Body of pancreas (tissue), 4 donors: ENCODE measurements at regions not wholly inside any gene's neighbourhood (a gene's known extent, or its start where the extent isn't known, plus 50 kb on each side); places are given as distances from the start of the nearest gene placed in this dataset.

ENCODE experiments used
- ATAC-seq: fragments of 150-250 bp; one replicate; pipeline ENCODE4 v1.9.1; 2016
- DNase-seq, 4 donors: peaks; one replicate each; pipeline ENCODE4 v3.0.0-alpha.2; 2019
- H3K27ac ChIP-seq, 4 donors: fragments of 200-600 bp; sonication (generic); 1 replicate in 3 of 4; 2 replicates in 1 of 4; pipeline versions ENCODE4 v1.5.1 to v1.6.1; 2016 to 2019; ENCODE audit warnings: mild to moderate bottlenecking in 1 of 4, mixed read lengths in 1 of 4, moderate library complexity in 1 of 4
- H3K27me3 ChIP-seq, 2 donors: fragments of 200-600 bp; sonication (generic); one replicate each; pipeline ENCODE4 v1.6.0; 2016; ENCODE audit warnings: mild to moderate bottlenecking in 1 of 2
- H3K36me3 ChIP-seq, 2 donors: fragments of 200-600 bp; sonication (generic); replicated peaks in 1 of 2; 2 replicates each; pipeline ENCODE4 v1.5.1; 2016; ENCODE audit warnings: low read depth in 2 of 2; ENCODE audit not compliant: insufficient read depth in 1 of 2
- H3K4me1 ChIP-seq: fragments of 200-600 bp; sonication (generic); one replicate; pipeline ENCODE4 v1.6.0; 2016
- H3K4me3 ChIP-seq, 2 donors: fragments of 200-600 bp; sonication (generic); 1 replicate in 1 of 2; 2 replicates in 1 of 2; pipeline ENCODE4 v1.5.1; 2016 to 2019
- H3K9me3 ChIP-seq, 3 donors: fragments of 200-600 bp; sonication (generic); 1 replicate in 2 of 3; 2 replicates in 1 of 3; pipeline ENCODE4 v1.5.1; 2016
- POLR2A ChIP-seq, 3 donors: fragments of 450-650 bp; IDR thresholded peaks; one replicate each; pipeline ENCODE4 v1.6.1; 2016; ENCODE audit warnings: antibody characterized with exemption in 3 of 3, mild to moderate bottlenecking in 2 of 3
- WGBS, 2 donors: methylation state at CpG; one replicate each; pipeline ENCODE4 v1.1.5; 2017; 5-methylcytosine and 5-hydroxymethylcytosine counted together
- intact Hi-C: fragments of 100-400 bp; cut with DNase I; formaldehyde crosslinking; loops from one replicate; pipeline ENCODE4 v1.15.1; 2023
- TF ChIP-seq, protein P1 (sequence below), 7 experiments: fragments of 450-650 bp in 4 of 7; fragments of 200-600 bp in 3 of 7; sonication (generic) in 3 of 7; IDR thresholded peaks; one replicate each; pipeline ENCODE4 v1.5.1; 2016 to 2019; ENCODE audit warnings: antibody characterized with exemption in 7 of 7

DNA sequence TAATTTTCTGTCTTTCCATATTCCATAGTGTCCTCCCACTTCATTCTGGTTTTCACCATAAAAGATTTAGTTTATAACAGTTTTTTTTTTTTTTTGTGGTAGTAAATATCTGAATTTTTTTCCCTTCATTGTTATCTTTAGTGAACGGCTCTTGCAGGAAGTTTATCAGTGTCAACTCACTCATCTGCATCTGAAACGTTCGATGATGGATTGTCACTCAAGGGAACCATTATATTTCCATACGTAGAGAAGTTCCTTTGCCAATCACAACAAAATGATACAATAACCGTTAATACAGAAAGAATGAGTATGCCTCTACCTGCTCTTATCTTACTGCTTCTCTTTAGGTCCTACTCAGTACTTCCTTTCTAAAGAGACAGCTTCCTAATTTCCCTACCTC is 651.2 kb upstream of the KCNMB2 start:
- H3K9me3 ChIP-seq, result no peaks in the 10 kb centered on the region
- DNase-seq (no peak), ATAC-seq (no peak)
- no peaks in the 10 kb centered on the region for H3K36me3 ChIP-seq
- no peak overlapping the region for H3K27ac ChIP-seq
- intact Hi-C loops, result no loop called here
- no peaks in the 10 kb centered on the region for H3K27me3 ChIP-seq
- WGBS, 2 donors, result 59 to 65% methylated on average over 5 of the region's 5 CpGs
- H3K4me3 ChIP-seq, result no peak overlapping the region
- no peaks in the 10 kb centered on the region for H3K4me1 ChIP-seq
- no peak for TF ChIP-seq POLR2A (IDR thresholded peaks at IDR 0.05)
- TF ChIP-seq, protein P1, sequence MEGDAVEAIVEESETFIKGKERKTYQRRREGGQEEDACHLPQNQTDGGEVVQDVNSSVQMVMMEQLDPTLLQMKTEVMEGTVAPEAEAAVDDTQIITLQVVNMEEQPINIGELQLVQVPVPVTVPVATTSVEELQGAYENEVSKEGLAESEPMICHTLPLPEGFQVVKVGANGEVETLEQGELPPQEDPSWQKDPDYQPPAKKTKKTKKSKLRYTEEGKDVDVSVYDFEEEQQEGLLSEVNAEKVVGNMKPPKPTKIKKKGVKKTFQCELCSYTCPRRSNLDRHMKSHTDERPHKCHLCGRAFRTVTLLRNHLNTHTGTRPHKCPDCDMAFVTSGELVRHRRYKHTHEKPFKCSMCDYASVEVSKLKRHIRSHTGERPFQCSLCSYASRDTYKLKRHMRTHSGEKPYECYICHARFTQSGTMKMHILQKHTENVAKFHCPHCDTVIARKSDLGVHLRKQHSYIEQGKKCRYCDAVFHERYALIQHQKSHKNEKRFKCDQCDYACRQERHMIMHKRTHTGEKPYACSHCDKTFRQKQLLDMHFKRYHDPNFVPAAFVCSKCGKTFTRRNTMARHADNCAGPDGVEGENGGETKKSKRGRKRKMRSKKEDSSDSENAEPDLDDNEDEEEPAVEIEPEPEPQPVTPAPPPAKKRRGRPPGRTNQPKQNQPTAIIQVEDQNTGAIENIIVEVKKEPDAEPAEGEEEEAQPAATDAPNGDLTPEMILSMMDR (IDR thresholded peaks at IDR 0.05), result no peak

DNA sequence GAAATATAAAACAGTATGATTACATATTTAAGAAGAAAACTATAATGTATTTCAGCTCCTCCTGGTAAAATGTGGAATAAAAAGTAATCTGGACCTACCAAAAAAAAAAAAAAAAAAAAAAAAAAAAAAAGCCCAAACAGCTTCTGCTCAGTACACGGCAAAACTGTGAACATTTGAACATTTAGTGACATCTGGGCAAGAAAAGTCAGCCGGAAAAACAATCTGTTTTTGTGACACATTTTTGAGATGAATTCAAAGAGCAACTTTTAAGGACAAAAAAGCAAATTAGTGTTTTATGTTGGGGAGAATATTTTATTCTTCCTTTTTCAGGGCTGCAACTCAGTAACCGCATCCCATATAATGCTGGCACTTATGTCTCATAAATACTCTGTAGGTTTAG is 649.7 kb upstream of the KCNMB2 start:
- no peaks in the 10 kb centered on the region for H3K27me3 ChIP-seq
- intact Hi-C loops, result no loop called here
- ATAC-seq (no peak), DNase-seq (no peak)
- H3K27ac ChIP-seq, result no peak overlapping the region
- 64 to 84% methylated on average over 3 of the region's 3 CpGs for WGBS, 2 donors
- TF ChIP-seq POLR2A (IDR thresholded peaks at IDR 0.05), result no peak
- TF ChIP-seq, protein P1 (IDR thresholded peaks at IDR 0.05), result no peak
- no peaks in the 10 kb centered on the region for H3K9me3 ChIP-seq
- no peaks in the 10 kb centered on the region for H3K36me3 ChIP-seq
- no peaks in the 10 kb centered on the region for H3K4me1 ChIP-seq
- no peak overlapping the region for H3K4me3 ChIP-seq

DNA sequence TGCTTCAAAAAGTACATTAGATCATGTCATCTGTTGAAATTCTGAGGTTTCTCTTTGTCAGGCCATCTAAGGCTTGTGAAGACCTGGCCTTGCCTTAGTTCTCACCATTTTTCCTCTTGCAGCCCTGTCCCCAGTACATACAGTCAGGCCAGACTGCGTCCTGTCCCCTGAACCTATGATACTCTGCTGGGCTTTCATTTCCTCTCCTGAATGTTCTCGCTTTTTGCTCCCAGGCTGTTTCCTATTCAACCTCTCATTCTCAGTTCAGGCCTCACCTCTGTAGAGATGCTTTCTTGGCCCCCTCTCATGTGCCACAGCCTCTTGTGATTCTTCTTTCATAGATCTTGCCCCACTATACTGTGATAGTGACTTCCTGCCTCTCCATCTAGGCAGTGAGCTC is 648.8 kb upstream of the KCNMB2 start:
- Histone ChIP-seq H3K36me3 (no peaks in the 10 kb centered on the region), H3K27me3 (no peaks in the 10 kb centered on the region), H3K9me3 (no peaks in the 10 kb centered on the region), H3K4me3 (no peak overlapping the region), H3K27ac (no peak overlapping the region), H3K4me1 (no peaks in the 10 kb centered on the region)
- 85% methylated on average over 2 of the region's 2 CpGs for WGBS, 2 donors
- intact Hi-C loops, result no loop called here
- DNase-seq (no peak), ATAC-seq (no peak)
- TF ChIP-seq, protein P1 (IDR thresholded peaks at IDR 0.05), result no peak
- no peak for TF ChIP-seq POLR2A (IDR thresholded peaks at IDR 0.05)

DNA sequence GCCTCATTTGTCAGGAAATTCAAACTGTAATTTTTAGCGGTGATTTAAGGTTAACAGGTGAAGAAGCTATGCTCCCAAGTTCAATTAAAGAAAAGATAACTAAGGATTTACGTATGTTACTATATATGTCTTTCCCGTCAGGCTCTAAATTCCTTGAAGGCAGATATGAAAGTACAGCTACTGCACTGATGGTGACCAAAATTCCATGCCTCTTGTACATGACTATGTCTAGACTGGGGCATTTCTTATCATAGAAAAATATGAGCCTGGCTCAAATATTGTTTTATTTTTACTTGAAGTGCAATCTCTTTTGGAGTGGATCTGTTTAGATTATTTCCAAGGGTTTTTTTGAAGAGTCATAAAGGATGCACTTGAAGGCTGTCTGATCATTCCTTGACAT is 647.1 kb upstream of the KCNMB2 start:
- no peak for TF ChIP-seq POLR2A (IDR thresholded peaks at IDR 0.05)
- TF ChIP-seq, protein P1 (IDR thresholded peaks at IDR 0.05), result no peak
- no peaks in the 10 kb centered on the region for H3K4me1 ChIP-seq
- ATAC-seq, result no peak
- H3K36me3 ChIP-seq, result no peaks in the 10 kb centered on the region
- no peak for DNase-seq
- intact Hi-C loops, result no loop called here
- no peaks in the 10 kb centered on the region for H3K27me3 ChIP-seq
- no peaks in the 10 kb centered on the region for H3K9me3 ChIP-seq
- H3K27ac ChIP-seq, result no peak overlapping the region
- WGBS, 2 donors, result 89% methylated on average over 3 of the region's 3 CpGs
- no peak overlapping the region for H3K4me3 ChIP-seq

DNA sequence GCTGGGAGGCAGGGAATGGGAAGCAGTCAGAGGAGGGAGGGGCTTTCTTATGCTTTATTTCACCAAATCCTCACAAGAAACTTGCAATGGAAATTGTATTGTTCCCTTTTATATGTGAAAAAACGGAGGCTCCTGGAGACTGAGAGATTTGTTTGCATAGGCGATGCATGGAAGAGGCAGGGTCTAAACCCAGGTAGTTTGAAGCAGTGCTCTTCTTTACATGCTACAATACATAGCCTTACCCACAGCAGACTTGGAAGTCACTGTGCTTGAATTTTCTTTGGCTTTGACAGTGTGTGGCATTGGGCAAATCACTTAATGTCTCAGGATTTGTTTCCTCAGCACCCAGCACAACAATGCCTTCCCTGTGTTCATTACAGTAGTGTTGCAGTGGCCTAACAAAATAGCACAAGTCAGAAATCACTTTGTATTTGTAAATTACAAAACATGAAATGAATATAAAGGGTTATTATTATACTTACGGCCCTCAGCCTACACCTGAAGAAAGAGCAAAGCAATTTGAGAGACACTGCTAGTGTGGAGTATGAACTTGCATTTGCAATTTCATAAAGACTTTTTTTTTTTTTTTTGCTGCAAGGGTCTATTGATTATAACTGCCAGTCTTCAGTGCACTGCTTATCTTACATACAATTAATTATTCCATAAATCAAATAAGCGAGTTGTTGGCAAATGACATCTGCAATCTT is 646.4 kb upstream of the KCNMB2 start:
- no peaks in the 10 kb centered on the region for H3K4me1 ChIP-seq
- no peaks in the 10 kb centered on the region for H3K36me3 ChIP-seq
- no peaks in the 10 kb centered on the region for H3K27me3 ChIP-seq
- no peak overlapping the region for H3K27ac ChIP-seq
- 64 to 65% methylated on average over 4 of the region's 4 CpGs for WGBS, 2 donors
- H3K9me3 ChIP-seq, result no peaks in the 10 kb centered on the region
- DNase-seq, result no peak
- no peak for ATAC-seq
- no peak for TF ChIP-seq POLR2A (IDR thresholded peaks at IDR 0.05)
- TF ChIP-seq, protein P1 (IDR thresholded peaks at IDR 0.05), result no peak
- no peak overlapping the region for H3K4me3 ChIP-seq
- intact Hi-C loops, result no loop called here
